Skin epidermis (tissue), 12 donors: ENCODE measurements at regions not wholly inside any gene's neighbourhood (a gene's known extent, or its start where the extent isn't known, plus 50 kb on each side); places are given as distances from the start of the nearest gene placed in this dataset.

Source experiments
- H3K27ac ChIP-seq, 21 experiments: fragments of 200-600 bp; sonication (generic) in 11 of 21; one replicate each; pipeline ENCODE4 v1.5.0; 2020; ENCODE audit warnings: mild to moderate bottlenecking in 3 of 21, inconsistent platforms in 2 of 21, moderate library complexity in 2 of 21
- H3K4me3 ChIP-seq, 7 experiments: fragments of 200-600 bp; sonication (generic) in 2 of 7; one replicate each; pipeline ENCODE4 v1.5.0; 2020; ENCODE audit warnings: inconsistent platforms in 2 of 7, mild to moderate bottlenecking in 2 of 7, moderate library complexity in 1 of 7

- Histone ChIP-seq H3K4me3 (no peak overlapping the region), H3K27ac (no peak overlapping the region)
These were observed 86.5 kb upstream of the IRS2 start for GRCh38 chr13:109872864-109873263.

- Histone ChIP-seq H3K27ac (no peak overlapping the region), H3K4me3 (no peak overlapping the region)
These were observed 84.5 kb upstream of the IRS2 start for GRCh38 chr13:109870696-109871370.

GRCh38 chr13:109870274-109870673 lies 83.9 kb upstream of the IRS2 start:
- no peak overlapping the region for H3K4me3 ChIP-seq
- H3K27ac ChIP-seq = no peak overlapping the region

- peak overlapping the region in 1 of 21 experiments; percentile 7 for H3K27ac ChIP-seq
- peak overlapping the region in 5 of 7 experiments; percentile 2 to 22 (median 9) for H3K4me3 ChIP-seq
These were observed 83.2 kb upstream of the IRS2 start for GRCh38 chr13:109869312-109870237.

GRCh38 chr13:109868578-109869311 lies 82.4 kb upstream of the IRS2 start:
- Histone ChIP-seq H3K27ac (no peak overlapping the region), H3K4me3 (no peak overlapping the region)

GRCh38 chr13:109867766-109868165 lies 81.4 kb upstream of the IRS2 start:
- no peak overlapping the region for H3K4me3 ChIP-seq
- H3K27ac ChIP-seq = no peak overlapping the region

GRCh38 chr13:109862627-109863026 lies 76.2 kb upstream of the IRS2 start:
- no peak overlapping the region for H3K27ac ChIP-seq
- no peak overlapping the region for H3K4me3 ChIP-seq

GRCh38 chr13:109859898-109860297 lies 73.5 kb upstream of the IRS2 start:
- Histone ChIP-seq H3K27ac (no peak overlapping the region), H3K4me3 (no peak overlapping the region)

GRCh38 chr13:109859216-109859835 lies 72.9 kb upstream of the IRS2 start:
- Histone ChIP-seq H3K4me3 (no peak overlapping the region), H3K27ac (no peak overlapping the region)

- H3K27ac ChIP-seq = no peak overlapping the region
- no peak overlapping the region for H3K4me3 ChIP-seq
These were observed 71.9 kb upstream of the IRS2 start for GRCh38 chr13:109858319-109858718.

- H3K27ac ChIP-seq = no peak overlapping the region
- no peak overlapping the region for H3K4me3 ChIP-seq
These were observed 71.4 kb upstream of the IRS2 start for GRCh38 chr13:109857803-109858202.

GRCh38 chr13:109857325-109857724 lies 70.9 kb upstream of the IRS2 start:
- Histone ChIP-seq H3K27ac (no peak overlapping the region), H3K4me3 (no peak overlapping the region)

- no peak overlapping the region for H3K27ac ChIP-seq
- no peak overlapping the region for H3K4me3 ChIP-seq
These were observed 70.0 kb upstream of the IRS2 start for GRCh38 chr13:109856350-109856749.

- Histone ChIP-seq H3K4me3 (no peak overlapping the region), H3K27ac (no peak overlapping the region)
These were observed 66.8 kb upstream of the IRS2 start for GRCh38 chr13:109853153-109853552.

- Histone ChIP-seq H3K4me3 (no peak overlapping the region), H3K27ac (no peak overlapping the region)
These were observed 59.8 kb upstream of the IRS2 start for GRCh38 chr13:109846185-109846584.

- Histone ChIP-seq H3K27ac (no peak overlapping the region), H3K4me3 (no peak overlapping the region)
These were observed 58.0 kb upstream of the IRS2 start for GRCh38 chr13:109844396-109844795.

- Histone ChIP-seq H3K4me3 (no peak overlapping the region), H3K27ac (no peak overlapping the region)
These were observed 57.3 kb upstream of the IRS2 start for GRCh38 chr13:109843695-109844094.

GRCh38 chr13:109842212-109842920 lies 56.0 kb upstream of the IRS2 start:
- H3K27ac ChIP-seq = no peak overlapping the region
- H3K4me3 ChIP-seq = no peak overlapping the region

- no peak overlapping the region for H3K27ac ChIP-seq
- H3K4me3 ChIP-seq = no peak overlapping the region
These were observed 54.5 kb upstream of the IRS2 start for GRCh38 chr13:109840893-109841287.
